Hindlimb muscle (tissue), 1 donor: ENCODE measurements at regions not wholly inside any gene's neighbourhood (a gene's known extent, or its start where the extent isn't known, plus 50 kb on each side); places are given as distances from the start of the nearest gene placed in this dataset.

Source experiments
- DNase-seq: peaks from one replicate; pipeline ENCODE4 v3.0.0-alpha.2; 2013

GRCh38 chr4:184528051-184528450 lies 53.7 kb upstream of the IRF2 start:
- DNase-seq = no peak

- DNase-seq = no peak
These were observed 51.9 kb upstream of the IRF2 start for GRCh38 chr4:184526228-184526627.
